PC-3 (cell line): ENCODE measurements at regions not wholly inside any gene's neighbourhood (a gene's known extent, or its start where the extent isn't known, plus 50 kb on each side); places are given as distances from the start of the nearest gene placed in this dataset.
A peak's percentile ranks its signal among the peaks of the same experiment; 100 is the strongest.

Source experiments
- ATAC-seq: fragments of 200-7000 bp; cut with Tn5 transposase; 2 replicates; pipeline ENCODE4 v1.9.1; 2020; ENCODE audit warnings: mild to moderate bottlenecking, moderate library complexity
- BruUV-seq: library from RNA; stranded (reverse); fragments of 400-500 nt; replicated peaks from 2 replicates; lab custom pipeline; 2021; lab: Mats Ljungman, UMichigan
- CTCF ChIA-PET: fragments of 300-600 bp; sonication (Branson Sonifier 250); formaldehyde crosslinking; loops from one replicate; lab custom pipeline; 2022; ENCODE audit warnings: antibody characterized with exemption; lab: Charles Lee
- POLR2A ChIA-PET: fragments of 300-600 bp; sonication (Branson Sonifier 250); formaldehyde crosslinking; loops from one replicate; lab custom pipeline; 2022; ENCODE audit warnings: antibody characterized with exemption; ENCODE audit not compliant: unreplicated experiment; lab: Charles Lee
- DNase-seq: peaks from one replicate; pipeline ENCODE4 v3.0.0-alpha.2; 2015
- H2AFZ ChIP-seq: fragments of 300-600 bp; sonication (generic); 2 replicates; pipeline ENCODE4 v1.6.0; 2016; ENCODE audit warnings: antibody characterized with exemption, low read length
- H3F3A ChIP-seq: fragments of 300-600 bp; sonication (generic); one replicate; pipeline ENCODE4 v1.6.0; 2017; ENCODE audit warnings: antibody characterized with exemption, low read length, control low read depth, mild to moderate bottlenecking; ENCODE audit not compliant: unreplicated experiment
- H3K27ac ChIP-seq: fragments of 300-600 bp; sonication (generic); 2 replicates; pipeline ENCODE4 v1.5.1; 2016; ENCODE audit warnings: mild to moderate bottlenecking, low read length
- H3K27me3 ChIP-seq: fragments of 300-600 bp; sonication (generic); 2 replicates; pipeline ENCODE4 v1.6.1; 2016; ENCODE audit warnings: low read length, mixed read lengths
- H3K36me3 ChIP-seq: fragments of 300-600 bp; sonication (generic); 2 replicates; pipeline ENCODE4 v1.6.1; 2016; ENCODE audit warnings: low read depth, mixed run types, low read length, mixed read lengths
- H3K4me1 ChIP-seq: fragments of 300-600 bp; sonication (generic); 2 replicates; pipeline ENCODE4 v1.5.1; 2016; ENCODE audit warnings: low read length; ENCODE audit not compliant: insufficient read depth
- H3K4me2 ChIP-seq: fragments of 300-600 bp; sonication (generic); 2 replicates; pipeline ENCODE4 v1.6.0; 2016; ENCODE audit warnings: low read length
- H3K4me3 ChIP-seq: fragments of 300-600 bp; sonication (generic); 2 replicates; pipeline ENCODE4 v1.5.1; 2016; ENCODE audit warnings: mild to moderate bottlenecking, low read length, mixed read lengths
- H3K79me2 ChIP-seq: fragments of 300-600 bp; sonication (generic); 2 replicates; pipeline ENCODE4 v1.6.1; 2017; ENCODE audit warnings: low read length, mixed read lengths
- H3K9ac ChIP-seq: fragments of 300-600 bp; sonication (generic); 2 replicates; pipeline ENCODE4 v1.6.0; 2016; ENCODE audit warnings: mild to moderate bottlenecking, low read length
- H3K9me2 ChIP-seq: fragments of 300-600 bp; sonication (generic); replicated peaks from 2 replicates; pipeline ENCODE4 v1.6.1; 2016; ENCODE audit warnings: mixed run types, low read length, mixed read lengths
- H3K9me3 ChIP-seq: fragments of 300-600 bp; sonication (generic); 2 replicates; pipeline ENCODE4 v1.6.1; 2016; ENCODE audit warnings: low read length, mixed read lengths
- H4K20me1 ChIP-seq: fragments of 300-600 bp; sonication (generic); 2 replicates; pipeline ENCODE4 v1.6.1; 2016; ENCODE audit warnings: low read length, mixed read lengths
- EZH2 ChIP-seq: fragments of 300-600 bp; sonication (generic); IDR thresholded peaks from one replicate; pipeline ENCODE4 v1.6.1; 2017; ENCODE audit warnings: antibody characterized with exemption, mild to moderate bottlenecking, low read length; ENCODE audit not compliant: unreplicated experiment
- EZH2phosphoT487 ChIP-seq: fragments of 300-600 bp; sonication (generic); IDR thresholded peaks from 2 replicates; pipeline ENCODE4 v1.6.1; 2018; ENCODE audit warnings: mild to moderate bottlenecking, antibody characterized with exemption, low read length, borderline replicate concordance
- intact Hi-C: fragments of 100-400 bp; cut with micrococcal nuclease; formaldehyde crosslinking; loops from 2 replicates; pipeline ENCODE4 v1.9.0; 2023
- TF ChIP-seq, protein P1 (sequence below): fragments of 300-600 bp; sonication (generic); conservative IDR thresholded peaks from 2 replicates; pipeline ENCODE4 v1.5.1; 2017; ENCODE audit warnings: antibody characterized with exemption, low read depth, mild to moderate bottlenecking, low read length

DNA sequence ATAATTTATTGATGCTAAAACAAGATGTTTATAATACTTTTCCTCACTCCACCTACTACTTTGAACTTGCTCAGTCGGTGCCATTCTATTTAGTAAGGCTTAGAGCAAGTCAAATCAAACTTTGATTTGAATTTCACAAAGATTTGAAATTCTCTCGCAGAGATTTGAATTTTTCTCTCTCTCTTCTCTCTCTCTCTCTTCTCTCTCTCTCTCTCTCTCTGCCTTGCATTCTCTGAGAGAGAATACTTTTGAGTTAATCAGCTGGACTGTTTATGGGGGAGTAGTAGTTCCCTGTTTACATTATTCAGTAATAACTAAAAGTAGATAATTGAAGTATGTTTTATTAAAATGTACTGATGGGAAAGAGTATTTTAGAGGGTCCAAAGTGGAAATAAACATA lies 488.5 kb upstream of the ANKRD30A start:
- peaks cover 27% of the 10 kb centered on the region for H3K4me1 ChIP-seq
- CTCF ChIA-PET, result interaction anchor here (0.7 to 2.6 kb wide), 2 partner anchors 89 to 1005 kb away, joined by 3 to 13 read pairs; no protein-coding TSS in a partner anchor
- TF ChIP-seq, protein P1, sequence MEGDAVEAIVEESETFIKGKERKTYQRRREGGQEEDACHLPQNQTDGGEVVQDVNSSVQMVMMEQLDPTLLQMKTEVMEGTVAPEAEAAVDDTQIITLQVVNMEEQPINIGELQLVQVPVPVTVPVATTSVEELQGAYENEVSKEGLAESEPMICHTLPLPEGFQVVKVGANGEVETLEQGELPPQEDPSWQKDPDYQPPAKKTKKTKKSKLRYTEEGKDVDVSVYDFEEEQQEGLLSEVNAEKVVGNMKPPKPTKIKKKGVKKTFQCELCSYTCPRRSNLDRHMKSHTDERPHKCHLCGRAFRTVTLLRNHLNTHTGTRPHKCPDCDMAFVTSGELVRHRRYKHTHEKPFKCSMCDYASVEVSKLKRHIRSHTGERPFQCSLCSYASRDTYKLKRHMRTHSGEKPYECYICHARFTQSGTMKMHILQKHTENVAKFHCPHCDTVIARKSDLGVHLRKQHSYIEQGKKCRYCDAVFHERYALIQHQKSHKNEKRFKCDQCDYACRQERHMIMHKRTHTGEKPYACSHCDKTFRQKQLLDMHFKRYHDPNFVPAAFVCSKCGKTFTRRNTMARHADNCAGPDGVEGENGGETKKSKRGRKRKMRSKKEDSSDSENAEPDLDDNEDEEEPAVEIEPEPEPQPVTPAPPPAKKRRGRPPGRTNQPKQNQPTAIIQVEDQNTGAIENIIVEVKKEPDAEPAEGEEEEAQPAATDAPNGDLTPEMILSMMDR, result no peak
- TF ChIP-seq EZH2phosphoT487 (no peak), EZH2 (no peak)
- H3F3A ChIP-seq, result no peaks in the 10 kb centered on the region
- H3K27ac ChIP-seq, result peak overlapping the region; percentile 52
- BruUV-seq, result no TSS peak
- no peaks in the 10 kb centered on the region for H3K36me3 ChIP-seq
- H4K20me1 ChIP-seq, result no peaks in the 10 kb centered on the region
- intact Hi-C loops, result loop anchor here (1.0 to 10.0 kb wide), 4 partner anchors 88 to 1000 kb away; no protein-coding TSS in a partner anchor
- H3K4me2 ChIP-seq, result no peak overlapping the region
- H3K9ac ChIP-seq, result peak overlapping the region; percentile 26
- no peaks in the 10 kb centered on the region for H3K9me2 ChIP-seq
- no peak overlapping the region for H3K4me3 ChIP-seq
- DNase-seq, result no peak
- no peaks in the 10 kb centered on the region for H3K27me3 ChIP-seq
- no peak for ATAC-seq
- peaks cover 10% of the 10 kb centered on the region; the same call in 1 of the 2 replicates for H3K9me3 ChIP-seq
- peak overlapping the region; percentile 7; the same call in 1 of the 2 replicates for H2AFZ ChIP-seq
- H3K79me2 ChIP-seq, result no peaks in the 10 kb centered on the region
- POLR2A ChIA-PET, result interaction anchor here (0.5 to 0.7 kb wide), 3 partner anchors 16 to 997 kb away, joined by 3 to 4 read pairs (median 3); no protein-coding TSS in a partner anchor

DNA sequence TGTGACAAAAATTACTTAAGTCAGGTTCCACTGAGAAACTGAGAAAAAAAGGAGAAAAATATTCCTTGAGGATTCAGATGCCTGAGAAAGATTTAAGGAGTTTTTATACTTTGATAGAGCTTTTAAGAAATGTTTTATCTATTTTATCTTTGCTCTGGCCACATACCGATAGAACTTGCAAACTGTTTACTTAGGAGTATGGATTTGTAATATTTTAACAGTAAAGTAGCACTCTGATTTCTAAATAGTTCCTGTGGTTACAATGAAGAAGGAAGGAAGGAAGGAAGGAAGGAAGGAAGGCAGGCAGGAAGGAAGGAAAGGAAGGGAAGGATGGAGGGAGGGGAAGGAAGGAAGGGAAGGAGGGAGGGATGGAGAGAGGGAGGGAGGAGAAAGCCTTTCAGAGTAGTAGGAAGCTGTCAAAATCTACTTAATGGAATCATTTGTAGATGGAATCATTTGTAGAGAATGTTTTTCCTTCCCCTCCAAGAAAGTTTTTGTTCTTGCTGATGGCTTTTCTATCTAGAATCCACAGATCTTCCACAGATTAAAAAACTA lies 489.0 kb upstream of the ANKRD30A start:
- H3K36me3 ChIP-seq, result no peaks in the 10 kb centered on the region
- ChIA-PET CTCF (interaction anchor here (0.7 to 2.6 kb wide), 4 partner anchors 36 to 1004 kb away, joined by 3 to 13 read pairs (median 4); no protein-coding TSS in a partner anchor), POLR2A (interaction anchor here (0.5 to 0.7 kb wide), 4 partner anchors 15 to 997 kb away, joined by 3 to 6 read pairs (median 4); no protein-coding TSS in a partner anchor)
- DNase-seq (peak; percentile 62), ATAC-seq (peak; percentile 55)
- intact Hi-C loops, result loop anchor here (1.0 to 10.0 kb wide), 4 partner anchors 89 to 1000 kb away; no protein-coding TSS in a partner anchor
- no peaks in the 10 kb centered on the region for H3F3A ChIP-seq
- H4K20me1 ChIP-seq, result no peaks in the 10 kb centered on the region
- no peak for TF ChIP-seq EZH2phosphoT487
- TF ChIP-seq, protein P1, result no peak
- TF ChIP-seq EZH2, result no peak
- peak overlapping the region; percentile 52 for H3K27ac ChIP-seq
- no peaks in the 10 kb centered on the region for H3K27me3 ChIP-seq
- no peak overlapping the region for H3K4me3 ChIP-seq
- no peaks in the 10 kb centered on the region for H3K9me2 ChIP-seq
- BruUV-seq, result no TSS peak
- peak overlapping the region; percentile 1; the same call in 1 of the 2 replicates for H3K4me2 ChIP-seq
- H3K79me2 ChIP-seq, result no peaks in the 10 kb centered on the region
- H3K9me3 ChIP-seq, result peaks cover 10% of the 10 kb centered on the region; the same call in 1 of the 2 replicates
- peaks cover 27% of the 10 kb centered on the region for H3K4me1 ChIP-seq
- H3K9ac ChIP-seq, result peak overlapping the region; percentile 26
- peak overlapping the region; percentile 7; the same call in 1 of the 2 replicates for H2AFZ ChIP-seq
